ENCODE measurements at regions not wholly inside any gene's neighbourhood (a gene's known extent, or its start where the extent isn't known, plus 50 kb on each side); places are given as distances from the start of the nearest gene placed in this dataset.

- no peak for TF ChIP-seq GATA2 (IDR thresholded peaks at IDR 0.05; ENCODE audit: insufficient read depth, insufficient read length, low read depth, low read length)
- no peak for TF ChIP-seq POLR2A (IDR thresholded peaks at IDR 0.05; ENCODE audit: low read depth, low read length)
- TF ChIP-seq CTCF (IDR thresholded peaks at IDR 0.05; ENCODE audit: extremely low read depth in 1 of 2, insufficient read depth in 1 of 2, low read depth in 1 of 2, low read length in 2 of 2), result no peak
Observed at GRCh38 chr20:39163993-39164392, 201.8 kb downstream of the DHX35 start.
